Jurkat, Clone E6-1 (cell line): ENCODE measurements at regions not wholly inside any gene's neighbourhood (a gene's known extent, or its start where the extent isn't known, plus 50 kb on each side); places are given as distances from the start of the nearest gene placed in this dataset.

Source experiments
- DNase-seq: peaks from one replicate; pipeline ENCODE4 v3.0.0-alpha.2; 2011; ENCODE audit warnings: low read depth, low spot score
- H3K4me3 ChIP-seq: 2 replicates; pipeline ENCODE4 v1.5.1; 2011; ENCODE audit warnings: mild to moderate bottlenecking, low read length, control low read depth, moderate library complexity

DNA sequence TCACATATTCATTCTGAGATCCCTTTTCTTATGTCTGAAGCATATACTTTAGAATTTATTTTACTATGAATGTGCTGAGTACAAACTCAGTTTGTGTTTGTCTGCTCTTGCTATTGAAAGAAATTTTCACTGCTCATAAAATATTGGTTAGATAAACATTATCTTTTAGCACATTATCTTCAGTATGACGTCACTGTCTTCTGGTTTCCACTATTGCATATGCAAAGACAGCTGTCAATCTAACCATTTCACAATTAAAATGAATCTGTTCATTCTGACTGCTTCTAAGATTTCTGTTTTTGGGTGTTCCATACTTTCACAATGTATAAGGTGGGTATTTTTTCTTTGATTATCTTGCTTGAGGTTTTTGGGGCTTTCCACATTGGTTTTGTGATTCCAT, 526.2 kb upstream of the CDH6 start:
- H3K4me3 ChIP-seq: no peak overlapping the region
- no peak for DNase-seq

- DNase-seq: no peak
- no peak overlapping the region for H3K4me3 ChIP-seq
These were observed 530.0 kb upstream of the CDH6 start for GRCh38 chr5:30663536-30663935.

DNA sequence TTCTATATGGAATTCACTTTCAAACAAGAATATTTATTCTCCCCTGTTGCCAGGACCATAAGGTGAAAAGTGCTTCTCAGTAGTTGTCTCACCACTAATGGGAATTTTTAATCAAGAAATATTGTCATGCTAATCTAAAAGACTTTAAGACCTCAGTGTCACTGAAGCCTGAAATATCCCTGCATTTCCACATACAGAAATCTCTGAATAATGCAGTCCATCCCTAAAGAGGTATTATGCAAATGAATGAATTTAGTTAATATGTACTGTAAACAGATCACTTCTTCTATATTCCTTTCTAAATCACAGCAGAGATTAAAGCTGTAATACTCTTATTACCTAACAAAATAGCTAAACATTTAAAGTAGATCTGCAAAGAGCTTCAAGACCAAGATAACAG, 531.1 kb upstream of the CDH6 start:
- H3K4me3 ChIP-seq: no peak overlapping the region
- no peak for DNase-seq

DNA sequence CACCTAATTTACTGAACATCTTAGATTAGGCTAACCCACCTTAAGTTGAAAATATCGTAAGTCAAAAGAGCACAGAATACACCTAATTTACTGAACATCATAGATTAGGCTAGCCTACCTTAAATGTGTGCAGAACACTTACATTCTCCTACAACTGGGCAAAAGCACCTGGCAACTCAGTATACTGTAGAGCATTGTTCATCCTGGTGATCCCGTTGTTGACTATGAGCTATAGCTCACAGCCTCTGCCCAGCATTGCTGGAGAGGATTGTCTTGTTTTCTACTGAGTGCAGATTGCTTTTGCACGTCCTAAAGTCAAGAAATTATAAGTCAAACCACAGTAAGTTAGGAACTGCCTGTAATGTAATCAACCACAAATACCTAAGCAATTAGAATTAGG, 531.8 kb upstream of the CDH6 start:
- no peak for DNase-seq
- H3K4me3 ChIP-seq: no peak overlapping the region

DNA sequence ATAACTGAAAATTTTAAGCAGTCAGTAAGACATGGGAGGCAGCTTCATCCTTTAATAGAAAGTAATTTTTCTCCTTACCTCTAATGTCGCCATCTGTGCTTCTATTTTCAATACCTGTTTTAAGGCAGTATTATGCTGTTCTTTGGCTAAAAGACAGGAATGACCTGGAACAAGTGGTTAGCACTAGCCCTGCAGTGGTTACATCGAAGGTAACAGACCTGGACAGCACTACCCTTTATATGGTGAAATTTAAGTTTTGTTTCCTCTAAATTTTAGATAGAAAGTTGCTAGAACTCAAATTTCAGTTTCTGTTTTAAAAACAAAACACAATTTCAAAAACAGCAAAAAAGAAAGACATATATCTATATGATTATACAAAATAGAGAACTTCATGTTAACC, 534.1 kb upstream of the CDH6 start:
- H3K4me3 ChIP-seq: no peak overlapping the region

GRCh38 chr5:30650311-30650710, 543.2 kb upstream of the CDH6 start:
- H3K4me3 ChIP-seq: no peak overlapping the region
- no peak for DNase-seq

More for the DNA sequence above, 534.1 kb upstream of the CDH6 start:
- DNase-seq: no peak

- H3K4me3 ChIP-seq: no peak overlapping the region
These were observed 554.6 kb upstream of the CDH6 start for GRCh38 chr5:30638899-30639298.

GRCh38 chr5:30627945-30628344, 565.5 kb upstream of the CDH6 start:
- no peak for DNase-seq
- H3K4me3 ChIP-seq: no peak overlapping the region

More at GRCh38 chr5:30638899-30639298, 554.6 kb upstream of the CDH6 start:
- no peak for DNase-seq

DNA sequence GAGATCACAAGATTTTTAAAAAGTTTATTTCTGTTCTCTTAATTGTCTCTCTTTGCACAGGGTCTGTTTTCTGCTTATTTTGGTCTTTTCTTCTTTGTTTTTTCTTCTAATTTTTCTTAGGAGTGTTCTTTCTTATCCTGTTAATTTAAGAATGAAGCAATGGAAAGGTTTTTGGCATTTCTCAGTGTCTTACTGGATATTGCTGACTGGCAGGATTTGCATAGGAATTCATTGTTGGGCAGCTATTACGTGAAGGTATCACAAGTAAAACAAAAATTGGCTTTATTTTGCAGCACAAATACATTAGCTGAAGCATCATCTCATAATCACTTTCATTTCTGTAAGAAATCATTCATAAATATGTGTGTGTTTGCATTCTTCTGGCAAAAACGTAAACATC, 566.9 kb upstream of the CDH6 start:
- no peak for DNase-seq
- H3K4me3 ChIP-seq: no peak overlapping the region

DNA sequence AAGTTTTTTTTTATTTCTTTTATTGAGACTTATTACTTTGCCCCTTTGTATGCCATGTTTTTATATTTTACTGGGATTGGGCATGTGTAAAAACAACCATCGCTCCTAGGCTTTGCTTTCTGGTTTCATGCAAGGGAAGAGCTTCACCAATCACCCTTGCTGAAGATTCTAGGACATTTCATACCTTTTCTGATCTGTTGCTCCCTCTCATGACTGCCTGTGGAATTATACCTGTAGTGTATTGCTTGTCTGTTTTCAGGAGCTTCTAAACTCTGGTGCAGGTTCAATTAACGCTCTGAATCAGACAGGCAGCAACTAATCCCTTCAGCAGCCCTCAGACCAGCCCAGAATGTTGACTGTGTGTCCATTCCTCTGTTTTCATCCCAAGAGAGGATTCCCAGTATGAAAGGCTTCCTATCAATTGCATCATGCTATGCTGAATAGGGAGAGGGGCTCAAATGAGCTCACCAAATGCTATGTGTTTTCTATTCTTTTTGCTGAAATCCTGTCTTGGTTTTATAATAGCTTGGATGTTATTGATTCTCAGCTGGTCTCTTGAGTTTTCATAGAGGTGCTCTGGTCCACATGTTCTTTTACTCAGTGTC, 572.9 kb upstream of the CDH6 start:
- DNase-seq: no peak
- no peak overlapping the region for H3K4me3 ChIP-seq

- DNase-seq: no peak
- no peak overlapping the region for H3K4me3 ChIP-seq
These were observed 585.0 kb upstream of the CDH6 start for GRCh38 chr5:30608501-30608900.

DNA sequence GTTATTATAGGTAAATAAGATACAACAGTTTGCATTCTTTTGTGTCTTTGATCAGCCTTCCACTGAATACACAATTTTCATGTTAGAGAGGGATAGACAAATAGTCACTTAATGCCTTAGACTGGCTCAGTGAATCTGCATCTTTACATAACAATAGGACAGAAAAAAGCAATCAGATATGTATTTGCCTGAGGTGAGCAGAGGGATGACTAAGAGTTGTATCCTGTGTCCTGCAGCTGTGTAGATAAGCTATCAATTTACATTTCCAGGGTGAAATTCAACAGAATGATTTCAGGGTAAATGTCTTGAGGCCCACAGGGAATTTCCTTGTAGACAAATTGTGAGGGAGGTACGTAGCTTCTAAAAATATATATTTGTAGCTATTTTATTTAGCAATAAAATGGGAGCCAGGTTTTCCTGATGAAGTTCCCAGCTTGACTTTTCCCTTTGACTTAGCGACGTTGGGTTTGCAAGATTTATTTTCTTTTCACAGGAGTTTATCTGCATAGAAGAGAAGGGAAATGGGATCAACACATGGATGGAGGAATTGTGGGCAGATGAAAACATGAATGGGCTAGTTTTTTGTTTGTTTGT, 586.1 kb upstream of the CDH6 start:
- no peak for DNase-seq
- H3K4me3 ChIP-seq: no peak overlapping the region

DNA sequence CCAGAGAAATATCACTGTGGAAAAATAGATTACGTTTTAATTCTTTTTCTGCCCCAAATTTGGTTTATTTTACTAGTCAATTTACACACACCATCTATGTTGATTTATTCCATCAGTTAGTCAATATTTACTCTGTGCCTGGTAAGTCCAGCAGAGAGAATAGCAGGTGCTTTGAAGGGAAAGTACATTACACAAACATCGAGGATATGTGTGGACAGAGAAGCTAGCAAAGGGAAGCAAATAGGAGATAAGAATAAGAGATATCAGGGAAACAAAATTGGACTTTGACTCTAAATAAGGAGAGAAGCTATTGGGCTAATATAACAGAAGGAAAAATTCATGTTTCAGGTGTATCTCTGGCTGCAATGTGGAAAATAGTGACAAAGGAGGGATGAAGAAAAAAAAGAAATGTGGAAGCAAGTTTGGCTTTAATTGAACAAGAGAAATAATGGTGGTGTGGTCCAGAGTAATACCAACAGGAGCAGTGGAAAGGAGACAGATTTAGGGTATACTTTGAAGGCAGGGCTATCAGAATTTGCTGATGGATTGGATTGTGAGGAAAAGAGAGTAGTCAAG, 587.7 kb upstream of the CDH6 start:
- no peak for DNase-seq
- H3K4me3 ChIP-seq: no peak overlapping the region

- no peak for DNase-seq
These were observed 588.7 kb upstream of the CDH6 start for GRCh38 chr5:30604648-30605262.

GRCh38 chr5:30600892-30601291, 592.6 kb upstream of the CDH6 start:
- H3K4me3 ChIP-seq: no peak overlapping the region
- no peak for DNase-seq

More at GRCh38 chr5:30604648-30605262, 588.7 kb upstream of the CDH6 start:
- no peak overlapping the region for H3K4me3 ChIP-seq

DNA sequence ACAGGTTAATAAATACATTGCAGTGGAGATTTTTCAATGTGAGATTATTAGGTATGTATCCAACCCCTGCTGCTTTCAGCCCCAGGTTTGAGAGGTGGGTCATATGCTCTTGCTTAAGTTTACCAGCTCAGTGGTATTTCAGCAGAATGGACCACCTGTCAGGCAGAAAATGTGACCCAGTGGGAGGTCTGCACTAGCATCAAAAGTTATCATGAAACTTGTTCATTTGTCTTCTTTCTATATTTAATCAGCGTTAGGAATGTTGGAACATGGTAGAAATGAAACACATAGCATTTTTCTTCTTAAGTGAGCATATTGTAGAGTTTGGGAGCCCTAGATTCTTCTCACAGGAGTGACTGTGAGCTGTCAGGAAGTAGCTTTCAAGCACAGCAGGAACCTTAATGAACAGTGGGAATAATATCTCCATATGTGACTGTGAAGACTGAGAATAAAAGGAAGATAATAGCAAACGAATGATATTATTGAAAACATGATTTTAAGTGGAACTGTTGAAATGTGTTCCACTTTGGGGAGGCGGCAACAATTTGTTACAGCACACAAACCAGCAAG, 596.9 kb upstream of the CDH6 start:
- no peak overlapping the region for H3K4me3 ChIP-seq
- DNase-seq: no peak

- DNase-seq: no peak
- no peak overlapping the region for H3K4me3 ChIP-seq
These were observed 599.2 kb upstream of the CDH6 start for GRCh38 chr5:30594331-30594730.

DNA sequence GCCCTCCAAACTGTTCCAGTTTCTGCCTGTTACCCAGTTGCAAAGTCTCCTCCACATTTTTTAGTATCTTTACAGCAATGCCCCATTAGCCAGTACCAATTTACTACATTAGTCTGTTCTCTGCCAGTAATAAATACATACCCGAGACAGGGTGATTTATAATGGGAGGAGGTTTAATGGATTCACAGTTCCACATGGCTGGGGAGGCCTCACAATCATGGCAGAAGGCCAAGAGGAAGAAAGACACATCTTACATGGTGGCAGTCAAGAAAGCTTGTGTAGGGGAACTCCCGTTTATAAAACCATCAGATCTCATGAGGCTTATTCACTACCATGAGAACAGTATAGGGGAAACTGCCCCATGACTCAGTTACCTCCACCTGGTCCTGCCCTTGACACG, 600.7 kb upstream of the CDH6 start:
- no peak for DNase-seq
- no peak overlapping the region for H3K4me3 ChIP-seq

GRCh38 chr5:30581198-30581935, 612.1 kb upstream of the CDH6 start:
- H3K4me3 ChIP-seq: no peak overlapping the region
- DNase-seq: no peak

GRCh38 chr5:30574761-30575160, 618.7 kb upstream of the CDH6 start:
- no peak for DNase-seq
- H3K4me3 ChIP-seq: no peak overlapping the region
